ENCODE measurements at regions not wholly inside any gene's neighbourhood (a gene's known extent, or its start where the extent isn't known, plus 50 kb on each side); places are given as distances from the start of the nearest gene placed in this dataset.
"Not testable (repeated sequence)": the region's sequence is repeated elsewhere in the genome, so short reads cannot be mapped to it uniquely, and the experiment has no call there.

DNA sequence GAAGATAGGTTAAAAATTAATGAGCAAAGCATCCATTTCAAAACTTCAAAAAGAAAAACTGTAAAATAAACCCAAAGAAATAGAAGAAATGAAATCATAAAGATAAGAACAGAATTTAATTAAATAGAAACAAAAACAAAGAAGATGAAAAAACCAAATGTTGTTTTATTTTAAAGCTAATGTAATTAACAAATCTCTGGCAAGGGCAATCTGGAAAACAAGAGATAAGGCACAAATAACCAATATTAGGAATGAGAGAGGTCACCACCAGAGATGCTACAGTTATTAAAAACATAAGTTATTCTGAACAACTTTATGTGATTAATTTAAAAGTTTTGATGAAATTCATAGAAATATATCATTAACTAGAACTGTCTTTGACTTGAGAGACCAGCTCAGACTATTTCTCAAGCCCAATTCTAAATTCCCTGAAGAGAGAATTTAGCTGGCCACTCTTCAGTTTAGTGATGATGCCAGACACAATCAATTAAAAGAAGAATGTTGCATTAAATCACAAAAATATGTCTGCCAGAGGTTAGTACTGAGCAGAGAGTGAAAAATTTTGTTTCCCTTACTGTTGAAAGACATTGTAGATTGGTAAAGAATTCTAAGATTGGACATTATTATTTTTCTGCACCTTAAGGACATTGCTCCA is 227.4 kb upstream of the VLDLR start:
- H3K9me3 Mint-ChIP-seq, H3K27me3 Mint-ChIP-seq, H3K4me3 Mint-ChIP-seq, H3K27ac Mint-ChIP-seq, CTCF ChIA-PET, DNase-seq, H3K4me1 Mint-ChIP-seq, H3K36me3 Mint-ChIP-seq: not testable (repeated sequence)

DNA sequence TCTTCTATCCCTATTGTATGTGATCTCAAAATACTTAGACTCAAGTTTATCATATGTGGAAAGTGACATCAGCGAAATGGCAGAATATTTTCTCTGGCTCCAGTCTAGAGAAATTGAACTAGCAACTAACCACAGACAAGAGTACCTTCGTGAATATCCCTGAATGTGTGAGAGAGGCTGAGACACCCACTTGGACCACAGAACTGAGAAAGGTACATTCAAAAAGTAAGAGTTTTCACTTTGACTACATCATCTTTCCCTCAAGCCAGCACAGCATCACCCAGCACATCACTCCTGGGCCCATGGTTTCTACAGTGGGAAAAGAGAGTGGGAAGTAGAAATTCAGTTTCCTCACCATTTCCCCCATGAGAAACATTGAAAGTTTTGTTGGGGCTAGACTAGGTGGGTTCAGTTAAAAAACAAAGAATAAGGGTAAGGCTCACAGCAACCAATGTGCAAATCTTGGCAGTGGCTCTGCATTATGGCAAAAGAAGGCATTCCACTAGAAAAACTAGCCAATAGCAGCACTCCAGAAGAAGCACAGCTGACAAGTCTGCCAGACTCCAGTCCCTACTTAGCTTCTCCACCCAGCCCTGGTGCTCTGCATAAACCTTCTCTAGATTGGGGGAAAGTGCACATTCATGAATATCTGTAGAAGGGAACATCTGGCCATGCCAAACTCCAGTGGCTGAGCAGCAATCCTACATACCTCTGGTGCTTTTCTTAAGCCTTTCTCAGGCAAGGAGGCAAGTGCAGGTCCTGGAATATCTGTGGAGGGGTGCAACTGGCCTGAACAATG is 225.6 kb upstream of the VLDLR start:
- DNase-seq: no peak
- no peak overlapping the region for H3K4me3 Mint-ChIP-seq
- H3K9me3 Mint-ChIP-seq: no peaks in the 10 kb centered on the region
- CTCF ChIA-PET: no interaction called here
- H3K4me1 Mint-ChIP-seq: no peaks in the 10 kb centered on the region
- no peaks in the 10 kb centered on the region for H3K36me3 Mint-ChIP-seq
- H3K27me3 Mint-ChIP-seq: no peaks in the 10 kb centered on the region
- no peak overlapping the region for H3K27ac Mint-ChIP-seq

DNA sequence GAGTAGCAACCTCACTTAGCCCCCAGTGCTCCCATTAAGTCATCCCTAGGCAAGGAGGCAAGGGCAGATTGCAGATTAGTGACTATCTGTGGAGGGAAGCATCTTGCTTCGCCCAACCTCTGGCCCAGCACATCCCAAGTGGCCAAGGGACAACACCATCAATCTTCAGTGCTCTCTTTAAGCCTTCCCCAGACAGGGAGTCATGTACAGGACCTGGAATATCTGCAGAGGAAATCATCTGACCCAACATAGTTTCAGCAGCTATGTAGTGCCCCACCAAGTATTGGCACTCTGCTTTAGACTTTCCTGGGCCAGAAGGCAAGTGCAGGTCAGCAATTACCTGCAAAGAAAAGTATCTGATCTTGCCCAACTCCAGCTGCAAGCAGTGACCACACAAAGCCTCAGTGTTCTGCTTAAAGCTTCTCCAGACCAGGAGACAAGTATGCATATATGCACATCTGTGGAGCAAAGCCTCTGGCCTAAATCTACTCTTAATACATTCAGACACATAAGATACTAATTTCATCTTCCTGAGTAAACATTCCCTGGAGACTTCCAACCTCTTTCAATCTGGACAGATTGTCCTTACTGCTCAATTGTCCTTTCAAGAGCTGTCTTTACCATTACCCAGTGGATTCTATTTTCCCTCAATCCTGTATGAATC is 224.8 kb upstream of the VLDLR start:
- CTCF ChIA-PET: no interaction called here
- no peaks in the 10 kb centered on the region for H3K36me3 Mint-ChIP-seq
- no peak overlapping the region for H3K4me3 Mint-ChIP-seq
- no peak overlapping the region for H3K27ac Mint-ChIP-seq
- no peaks in the 10 kb centered on the region for H3K4me1 Mint-ChIP-seq
- no peak for DNase-seq
- no peaks in the 10 kb centered on the region for H3K27me3 Mint-ChIP-seq
- H3K9me3 Mint-ChIP-seq: no peaks in the 10 kb centered on the region

- H3K36me3 Mint-ChIP-seq, H3K27me3 Mint-ChIP-seq, CTCF ChIA-PET, DNase-seq, H3K27ac Mint-ChIP-seq, H3K9me3 Mint-ChIP-seq, H3K4me3 Mint-ChIP-seq, H3K4me1 Mint-ChIP-seq: not testable (repeated sequence)
Observed at GRCh38 chr9:2397875-2398274, 223.7 kb upstream of the VLDLR start.

DNA sequence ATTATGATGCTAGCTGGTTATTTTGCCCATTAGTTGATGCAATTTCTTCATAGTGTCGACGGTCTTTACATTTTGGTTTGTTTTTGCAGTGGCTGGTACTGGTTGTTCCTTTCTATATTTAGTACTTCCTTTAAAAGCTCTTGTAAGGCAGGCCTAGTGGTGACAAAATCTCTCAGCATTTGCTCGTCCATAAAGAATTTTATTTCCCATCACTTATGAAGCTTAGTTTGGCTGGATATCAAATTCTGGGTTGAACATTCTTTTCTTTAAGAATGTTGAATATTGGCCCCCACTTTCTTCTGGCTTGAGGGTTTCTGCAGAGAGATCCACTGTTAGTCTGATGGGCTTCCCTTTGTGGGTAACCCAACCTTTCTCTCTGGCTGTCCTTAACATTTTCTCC is 219.8 kb upstream of the VLDLR start:
- H3K4me3 Mint-ChIP-seq, H3K27ac Mint-ChIP-seq, CTCF ChIA-PET, H3K4me1 Mint-ChIP-seq, H3K36me3 Mint-ChIP-seq, H3K9me3 Mint-ChIP-seq, DNase-seq, H3K27me3 Mint-ChIP-seq: not testable (repeated sequence)

DNA sequence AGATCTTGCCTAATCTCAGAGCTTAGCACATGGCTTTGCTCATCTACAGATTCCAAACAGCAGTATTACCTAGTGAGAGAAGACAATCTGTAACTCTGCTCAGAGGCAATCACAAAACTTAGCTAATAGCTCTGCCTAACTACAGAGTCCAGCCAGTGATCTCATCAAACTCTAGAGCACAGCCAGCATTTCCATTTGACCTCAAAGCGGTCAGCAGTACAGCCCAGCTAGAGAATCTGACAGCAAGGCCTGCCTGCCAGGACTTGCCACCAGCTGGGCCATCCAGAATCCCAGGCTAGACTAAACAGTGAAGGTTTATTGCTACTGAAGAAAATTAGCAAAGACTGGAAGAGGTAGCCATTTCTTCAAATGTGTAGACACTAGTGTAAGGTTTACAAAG is 217.9 kb upstream of the VLDLR start:
- no peak overlapping the region for H3K27ac Mint-ChIP-seq
- no peaks in the 10 kb centered on the region for H3K4me1 Mint-ChIP-seq
- no peaks in the 10 kb centered on the region for H3K36me3 Mint-ChIP-seq
- H3K9me3 Mint-ChIP-seq: peaks cover 1% of the 10 kb centered on the region
- no peak for DNase-seq
- CTCF ChIA-PET: no interaction called here
- no peaks in the 10 kb centered on the region for H3K27me3 Mint-ChIP-seq
- no peak overlapping the region for H3K4me3 Mint-ChIP-seq

DNA sequence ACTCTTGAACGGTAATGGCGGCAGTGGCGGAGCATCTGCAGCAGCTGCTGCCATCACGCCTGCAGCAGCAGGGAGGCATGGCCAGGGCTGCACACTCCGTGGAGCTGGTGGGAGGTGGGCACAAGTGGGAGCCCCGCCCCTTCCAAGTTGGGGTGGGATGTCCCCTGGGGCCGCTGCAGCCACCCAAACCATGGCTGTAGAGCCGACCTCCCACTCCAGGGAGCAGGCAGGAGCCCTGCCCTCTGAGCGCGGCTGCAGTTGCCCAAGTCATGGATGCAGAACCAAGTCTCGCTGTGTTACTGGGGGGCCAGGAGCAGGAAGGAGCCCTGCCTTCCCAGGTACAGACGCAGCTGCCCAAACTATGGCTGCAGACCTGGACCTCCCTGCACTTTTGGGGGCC is 215.3 kb upstream of the VLDLR start:
- H3K4me1 Mint-ChIP-seq: no peaks in the 10 kb centered on the region
- no peaks in the 10 kb centered on the region for H3K27me3 Mint-ChIP-seq
- no peaks in the 10 kb centered on the region for H3K36me3 Mint-ChIP-seq
- no peak for DNase-seq
- CTCF ChIA-PET: no interaction called here
- H3K9me3 Mint-ChIP-seq: peaks cover 1% of the 10 kb centered on the region
- no peak overlapping the region for H3K27ac Mint-ChIP-seq
- H3K4me3 Mint-ChIP-seq: no peak overlapping the region

DNA sequence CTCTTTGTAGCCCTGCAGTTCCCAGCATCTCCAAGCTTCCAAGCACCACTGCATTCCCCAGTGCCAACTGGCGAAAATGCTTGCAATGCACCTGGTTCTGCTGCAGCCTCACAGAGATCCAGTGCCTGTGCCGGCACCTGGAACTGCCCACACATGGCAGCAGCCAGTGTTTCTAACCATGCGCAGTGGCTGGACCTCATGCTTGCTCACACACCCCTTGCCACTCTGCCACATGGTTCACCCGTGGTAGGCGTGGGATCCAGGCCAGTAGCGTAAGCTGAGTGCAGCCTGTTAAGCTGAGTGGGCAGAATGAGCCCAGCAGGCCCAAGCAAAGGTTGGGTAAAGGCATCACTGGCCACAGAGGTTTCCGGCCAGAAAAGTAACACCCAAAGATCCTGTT is 214.1 kb upstream of the VLDLR start:
- H3K27me3 Mint-ChIP-seq: no peaks in the 10 kb centered on the region
- CTCF ChIA-PET: no interaction called here
- H3K4me1 Mint-ChIP-seq: no peaks in the 10 kb centered on the region

GRCh38 chr9:2411459-2412215 is 209.9 kb upstream of the VLDLR start:
- no peaks in the 10 kb centered on the region for H3K9me3 Mint-ChIP-seq
- no peak overlapping the region for H3K27ac Mint-ChIP-seq
- H3K4me1 Mint-ChIP-seq: no peaks in the 10 kb centered on the region
- no peaks in the 10 kb centered on the region for H3K27me3 Mint-ChIP-seq
- CTCF ChIA-PET: no interaction called here
- H3K36me3 Mint-ChIP-seq: no peaks in the 10 kb centered on the region
- H3K4me3 Mint-ChIP-seq: no peak overlapping the region
- no peak for DNase-seq

More for the DNA sequence above, 214.1 kb upstream of the VLDLR start:
- Mint-ChIP-seq H3K4me3 (no peak overlapping the region), H3K27ac (no peak overlapping the region), H3K9me3 (peaks cover 1% of the 10 kb centered on the region), H3K36me3 (no peaks in the 10 kb centered on the region)
- no peak for DNase-seq

DNA sequence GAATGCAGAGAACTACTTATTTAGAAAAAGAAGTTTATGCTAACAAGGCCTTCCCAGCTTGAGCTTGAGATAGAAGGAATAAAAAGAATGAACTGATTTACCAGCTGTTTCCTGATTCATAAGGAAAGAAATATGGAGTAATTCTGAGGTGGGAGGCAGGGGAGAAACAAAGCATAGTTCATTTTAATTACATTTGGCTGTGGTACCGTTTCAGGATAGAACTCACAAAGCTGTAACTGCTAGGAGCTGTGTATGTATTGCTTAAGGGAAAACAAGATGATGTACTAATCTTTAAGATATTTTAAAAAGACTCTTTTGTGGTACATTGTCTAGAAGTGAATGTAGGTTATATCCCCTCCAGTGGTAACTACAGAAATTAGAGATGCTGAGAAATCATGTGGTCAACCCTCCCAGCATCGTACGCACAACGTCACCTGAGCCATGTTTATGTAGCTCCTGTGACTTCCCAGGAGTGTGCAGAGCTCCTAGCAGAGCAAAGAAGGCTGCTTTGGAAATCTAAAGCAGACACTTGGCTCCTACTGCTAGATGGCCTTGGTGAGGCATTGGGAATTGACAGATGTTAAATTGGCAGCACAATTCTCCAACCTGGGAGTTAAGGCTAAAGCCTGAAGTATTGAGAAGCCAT is 208.3 kb upstream of the VLDLR start:
- no peak overlapping the region for H3K27ac Mint-ChIP-seq
- no peaks in the 10 kb centered on the region for H3K36me3 Mint-ChIP-seq
- DNase-seq: no peak
- H3K27me3 Mint-ChIP-seq: no peaks in the 10 kb centered on the region
- no peaks in the 10 kb centered on the region for H3K9me3 Mint-ChIP-seq
- CTCF ChIA-PET: no interaction called here
- H3K4me3 Mint-ChIP-seq: no peak overlapping the region
- no peaks in the 10 kb centered on the region for H3K4me1 Mint-ChIP-seq

GRCh38 chr9:2414465-2414864 is 207.1 kb upstream of the VLDLR start:
- H3K36me3 Mint-ChIP-seq: no peaks in the 10 kb centered on the region
- no peaks in the 10 kb centered on the region for H3K27me3 Mint-ChIP-seq
- H3K27ac Mint-ChIP-seq: no peak overlapping the region
- H3K4me3 Mint-ChIP-seq: no peak overlapping the region
- no peaks in the 10 kb centered on the region for H3K9me3 Mint-ChIP-seq
- H3K4me1 Mint-ChIP-seq: no peaks in the 10 kb centered on the region
- no peak for DNase-seq
- CTCF ChIA-PET: no interaction called here

- Mint-ChIP-seq H3K27ac (no peak overlapping the region), H3K36me3 (no peaks in the 10 kb centered on the region), H3K27me3 (no peaks in the 10 kb centered on the region), H3K4me1 (no peaks in the 10 kb centered on the region), H3K4me3 (no peak overlapping the region), H3K9me3 (no peaks in the 10 kb centered on the region)
- CTCF ChIA-PET: no interaction called here
- DNase-seq: no peak
Observed at GRCh38 chr9:2415326-2415725, 206.3 kb upstream of the VLDLR start.

GRCh38 chr9:2417730-2418129 is 203.9 kb upstream of the VLDLR start:
- Mint-ChIP-seq H3K36me3 (no peaks in the 10 kb centered on the region), H3K9me3 (no peaks in the 10 kb centered on the region), H3K27ac (no peak overlapping the region), H3K4me1 (no peaks in the 10 kb centered on the region), H3K27me3 (no peaks in the 10 kb centered on the region), H3K4me3 (no peak overlapping the region)
- CTCF ChIA-PET: no interaction called here
- DNase-seq: no peak

DNA sequence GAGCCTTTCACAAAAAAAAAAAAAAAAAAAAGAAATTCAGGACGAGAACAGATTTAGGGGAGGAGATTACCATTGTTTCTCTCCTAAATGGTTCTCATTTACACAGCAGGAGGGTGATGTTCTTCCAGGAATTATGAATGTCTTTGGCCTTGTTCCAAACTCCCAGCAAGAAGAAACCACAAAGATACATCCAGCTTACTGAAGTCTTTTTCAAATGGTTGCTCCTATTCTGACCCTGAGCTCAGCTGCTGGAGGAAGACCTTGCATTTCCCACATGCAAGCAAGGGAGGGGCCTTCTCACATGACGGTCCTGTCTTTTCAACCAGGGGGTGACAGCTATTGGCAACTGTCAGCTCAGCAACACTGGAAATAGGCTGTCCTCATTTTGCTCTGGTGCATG is 203.0 kb upstream of the VLDLR start:
- Mint-ChIP-seq H3K4me3 (no peak overlapping the region), H3K27ac (no peak overlapping the region), H3K4me1 (no peaks in the 10 kb centered on the region), H3K9me3 (no peaks in the 10 kb centered on the region), H3K36me3 (no peaks in the 10 kb centered on the region), H3K27me3 (no peaks in the 10 kb centered on the region)
- no peak for DNase-seq
- CTCF ChIA-PET: no interaction called here

All from activated naive CD4-positive, alpha-beta T cell treated with anti-CD3 and anti-CD28 coated beads, Interleukin-2, amount 10 ng/mL, durations not matched to agents 7 days and 5 days (primary cell).